ENCODE measurements at regions not wholly inside any gene's neighbourhood (a gene's known extent, or its start where the extent isn't known, plus 50 kb on each side); places are given as distances from the start of the nearest gene placed in this dataset.

- no peak for TF ChIP-seq POLR2A (IDR thresholded peaks at IDR 0.05)
- TF ChIP-seq CTCF (IDR thresholded peaks at IDR 0.05): no peak
- TF ChIP-seq POLR2AphosphoS5 (IDR thresholded peaks at IDR 0.05): no peak
These were observed 444.7 kb upstream of the TNP1 start for GRCh38 chr2:217304582-217304981.
